D721Med (cell line): ENCODE measurements at regions not wholly inside any gene's neighbourhood (a gene's known extent, or its start where the extent isn't known, plus 50 kb on each side); places are given as distances from the start of the nearest gene placed in this dataset.

Experiments
- DNase-seq: peaks from one replicate; pipeline ENCODE4 v3.0.0; 2011; ENCODE audit warnings: low spot score; ENCODE audit not compliant: insufficient read length
- FAIRE-seq: peaks from 2 replicates; lab custom pipeline; 2011; peaks lifted over from hg19 to GRCh38; lab: Jason Lieb, UNC
- CTCF ChIP-seq: IDR thresholded peaks from 2 replicates; pipeline ENCODE4 v1.5.1; 2012; ENCODE audit warnings: mild to moderate bottlenecking, control low read depth; ENCODE audit not compliant: insufficient read depth; ENCODE audit errors: missing control alignments

GRCh38 chr2:118705032-118705431, 142.4 kb downstream of the EN1 start:
- DNase-seq, result no peak
- TF ChIP-seq CTCF, result no peak
- no peak for FAIRE-seq

- TF ChIP-seq CTCF, result no peak
- FAIRE-seq, result no peak
- DNase-seq, result no peak
Observed at GRCh38 chr2:118699447-118700175, 147.8 kb downstream of the EN1 start.

GRCh38 chr2:118698564-118698963, 148.9 kb downstream of the EN1 start:
- DNase-seq (no peak), FAIRE-seq (no peak)
- TF ChIP-seq CTCF, result no peak

GRCh38 chr2:118697781-118698180, 149.7 kb downstream of the EN1 start:
- DNase-seq (no peak), FAIRE-seq (no peak)
- TF ChIP-seq CTCF, result no peak

GRCh38 chr2:118696786-118697465, 150.5 kb downstream of the EN1 start:
- DNase-seq, result no peak
- no peak for FAIRE-seq
- no peak for TF ChIP-seq CTCF

- DNase-seq (no peak), FAIRE-seq (no peak)
- TF ChIP-seq CTCF, result no peak
Observed at GRCh38 chr2:118693287-118693822, 154.1 kb downstream of the EN1 start.

GRCh38 chr2:118689874-118690273, 157.6 kb downstream of the EN1 start:
- FAIRE-seq, result no peak
- DNase-seq, result no peak
- no peak for TF ChIP-seq CTCF
